ENCODE measurements at regions not wholly inside any gene's neighbourhood (a gene's known extent, or its start where the extent isn't known, plus 50 kb on each side); places are given as distances from the start of the nearest gene placed in this dataset.

DNA sequence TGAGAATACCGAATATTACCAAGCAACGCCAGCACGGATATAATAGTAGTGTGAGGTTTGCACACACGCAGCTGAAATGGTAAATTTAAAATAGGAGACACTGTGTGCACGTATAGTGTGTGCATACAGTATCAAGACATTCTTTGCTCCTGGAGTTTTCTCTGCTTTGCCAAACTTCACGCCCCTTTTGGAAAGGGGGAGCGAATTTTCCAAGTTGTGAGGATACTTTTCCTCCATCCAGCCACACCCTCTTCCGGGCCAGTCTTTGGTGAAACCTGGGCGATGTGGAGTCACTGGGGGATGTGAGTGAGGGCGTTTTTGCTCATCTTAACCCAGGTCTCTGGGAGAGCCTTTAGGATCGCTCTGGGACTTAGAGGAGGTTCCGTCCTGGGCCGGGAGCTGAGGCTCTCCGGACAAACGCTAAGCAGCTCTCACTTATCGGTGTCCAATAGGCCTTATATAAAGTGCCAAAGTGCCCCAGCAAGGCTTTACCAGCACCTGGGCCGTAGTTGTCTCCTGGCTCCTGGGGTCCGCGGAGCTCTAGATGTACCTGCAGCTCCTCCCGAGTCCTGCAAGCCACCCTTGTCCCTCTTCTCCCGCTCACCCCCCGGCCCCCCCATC is 160.0 kb upstream of the MKI67 start:
- peaks cover 53% of the 10 kb centered on the region for H3K9me3 ChIP-seq (ENCODE audit: control insufficient read depth, insufficient read depth, low read length)
- TF ChIP-seq, protein P1, sequence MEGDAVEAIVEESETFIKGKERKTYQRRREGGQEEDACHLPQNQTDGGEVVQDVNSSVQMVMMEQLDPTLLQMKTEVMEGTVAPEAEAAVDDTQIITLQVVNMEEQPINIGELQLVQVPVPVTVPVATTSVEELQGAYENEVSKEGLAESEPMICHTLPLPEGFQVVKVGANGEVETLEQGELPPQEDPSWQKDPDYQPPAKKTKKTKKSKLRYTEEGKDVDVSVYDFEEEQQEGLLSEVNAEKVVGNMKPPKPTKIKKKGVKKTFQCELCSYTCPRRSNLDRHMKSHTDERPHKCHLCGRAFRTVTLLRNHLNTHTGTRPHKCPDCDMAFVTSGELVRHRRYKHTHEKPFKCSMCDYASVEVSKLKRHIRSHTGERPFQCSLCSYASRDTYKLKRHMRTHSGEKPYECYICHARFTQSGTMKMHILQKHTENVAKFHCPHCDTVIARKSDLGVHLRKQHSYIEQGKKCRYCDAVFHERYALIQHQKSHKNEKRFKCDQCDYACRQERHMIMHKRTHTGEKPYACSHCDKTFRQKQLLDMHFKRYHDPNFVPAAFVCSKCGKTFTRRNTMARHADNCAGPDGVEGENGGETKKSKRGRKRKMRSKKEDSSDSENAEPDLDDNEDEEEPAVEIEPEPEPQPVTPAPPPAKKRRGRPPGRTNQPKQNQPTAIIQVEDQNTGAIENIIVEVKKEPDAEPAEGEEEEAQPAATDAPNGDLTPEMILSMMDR (IDR thresholded peaks at IDR 0.05; ENCODE audit: low read depth, low read length), result no peak
- POLR2A ChIA-PET, result no interaction called here
- CTCF ChIA-PET, result no interaction called here
- no peak for DNase-seq (ENCODE audit: low read depth, low spot score)
- no peak overlapping the region for H3K27ac ChIP-seq (ENCODE audit: low read depth, low read length)
- H3K27me3 ChIP-seq (ENCODE audit: control insufficient read depth, insufficient read depth, low read length), result no peaks in the 10 kb centered on the region
- no peak overlapping the region for H3K4me3 ChIP-seq (ENCODE audit: low read depth, low read length)

DNA sequence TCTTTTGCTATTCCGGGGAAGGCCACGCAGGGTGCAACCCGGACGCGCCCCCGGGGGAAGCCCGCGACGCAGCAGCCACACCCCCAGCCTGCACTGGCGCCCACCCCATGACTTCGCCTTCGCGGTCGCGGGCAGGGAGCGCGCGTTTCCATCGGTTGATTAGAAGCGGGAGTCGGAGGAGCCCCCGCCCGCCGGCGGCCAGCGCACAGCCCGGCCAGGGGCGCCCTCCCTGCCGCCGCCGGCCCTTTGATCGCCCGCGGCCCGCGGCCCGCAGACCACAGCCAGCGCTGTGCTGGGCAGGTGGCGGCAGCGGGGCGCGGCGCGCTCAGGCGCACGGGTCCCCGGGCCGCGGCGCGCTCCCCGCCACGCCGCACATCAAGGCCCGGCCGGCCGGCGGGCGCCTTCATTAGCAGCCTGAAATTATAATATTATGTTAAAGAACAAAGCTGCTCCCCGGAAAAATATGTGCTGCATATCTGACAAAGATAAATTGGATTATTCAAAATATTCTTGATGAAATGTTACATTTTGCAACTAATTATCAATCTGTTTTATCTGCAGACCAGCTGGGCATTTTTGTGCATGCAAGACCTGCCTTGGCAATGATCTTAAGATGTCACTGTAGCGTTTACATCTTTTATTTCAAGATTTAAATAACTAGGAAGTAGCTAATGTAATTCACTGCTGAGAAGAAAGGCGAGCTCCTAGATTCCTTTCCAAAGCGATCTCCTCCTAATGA is 160.7 kb upstream of the MKI67 start:
- H3K27me3 ChIP-seq (ENCODE audit: control insufficient read depth, insufficient read depth, low read length), result no peaks in the 10 kb centered on the region
- H3K27ac ChIP-seq (ENCODE audit: low read depth, low read length), result no peak overlapping the region
- POLR2A ChIA-PET, result no interaction called here
- CTCF ChIA-PET, result no interaction called here
- no peak for DNase-seq (ENCODE audit: low read depth, low spot score)
- no peak overlapping the region for H3K4me3 ChIP-seq (ENCODE audit: low read depth, low read length)
- TF ChIP-seq, protein P1 (IDR thresholded peaks at IDR 0.05; ENCODE audit: low read depth, low read length), result no peak
- peaks cover 52% of the 10 kb centered on the region for H3K9me3 ChIP-seq (ENCODE audit: control insufficient read depth, insufficient read depth, low read length)

- H3K4me3 ChIP-seq (ENCODE audit: low read depth, low read length), result no peak overlapping the region
- peaks cover 57% of the 10 kb centered on the region for H3K9me3 ChIP-seq (ENCODE audit: control insufficient read depth, insufficient read depth, low read length)
- ChIA-PET CTCF (no interaction called here), POLR2A (no interaction called here)
- H3K27me3 ChIP-seq (ENCODE audit: control insufficient read depth, insufficient read depth, low read length), result no peaks in the 10 kb centered on the region
- H3K27ac ChIP-seq (ENCODE audit: low read depth, low read length), result no peak overlapping the region
- TF ChIP-seq, protein P1 (IDR thresholded peaks at IDR 0.05; ENCODE audit: low read depth, low read length), result no peak
- DNase-seq (ENCODE audit: low read depth, low spot score), result no peak
Measured at GRCh38 chr10:128287921-128288320, 161.7 kb upstream of the MKI67 start.

DNA sequence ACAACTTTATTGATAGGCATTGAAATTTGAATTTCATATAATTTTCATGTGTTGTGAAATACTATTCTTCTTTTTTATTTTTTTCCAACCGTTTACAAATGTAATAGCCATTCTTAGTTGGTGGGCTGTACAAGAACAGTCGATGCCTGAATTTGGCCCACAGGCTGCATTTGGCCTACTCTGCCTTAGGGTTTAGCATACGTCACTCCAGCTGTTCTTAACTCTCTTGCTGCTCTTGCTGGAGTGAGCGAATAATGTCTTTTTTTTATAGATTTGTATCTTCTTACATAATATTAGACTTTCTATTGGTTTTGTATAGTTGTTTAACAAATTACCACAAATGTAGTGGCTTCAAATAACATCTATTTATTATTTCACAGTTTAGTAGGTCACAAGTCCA is 163.4 kb upstream of the MKI67 start:
- DNase-seq (ENCODE audit: low read depth, low spot score), result no peak
- ChIA-PET POLR2A (no interaction called here), CTCF (no interaction called here)
- Histone ChIP-seq H3K27ac (ENCODE audit: low read depth, low read length) (no peak overlapping the region), H3K4me3 (ENCODE audit: low read depth, low read length) (no peak overlapping the region), H3K27me3 (ENCODE audit: control insufficient read depth, insufficient read depth, low read length) (no peaks in the 10 kb centered on the region), H3K9me3 (ENCODE audit: control insufficient read depth, insufficient read depth, low read length) (peaks cover 51% of the 10 kb centered on the region)
- TF ChIP-seq, protein P1 (IDR thresholded peaks at IDR 0.05; ENCODE audit: low read depth, low read length), result no peak

DNA sequence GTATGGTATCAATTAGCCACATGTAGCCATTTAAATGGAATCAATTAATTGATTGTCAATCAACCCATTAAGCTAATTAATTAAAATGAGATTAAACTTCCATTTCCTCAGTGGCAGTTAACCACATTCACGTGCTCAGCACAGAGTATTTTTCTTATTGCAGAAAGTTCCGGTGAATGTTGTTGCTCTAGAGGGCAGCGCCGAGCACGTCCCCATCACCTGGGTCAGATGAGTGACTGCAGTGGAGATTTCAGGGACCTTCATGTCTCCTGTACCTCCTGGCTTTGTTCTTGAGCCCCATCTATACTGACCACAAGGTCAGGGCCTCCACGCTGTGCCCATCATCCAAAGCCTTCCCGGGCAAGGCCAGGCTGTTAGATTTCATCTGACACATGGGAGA is 168.8 kb upstream of the MKI67 start:
- TF ChIP-seq, protein P1 (IDR thresholded peaks at IDR 0.05; ENCODE audit: low read depth, low read length), result no peak
- DNase-seq (ENCODE audit: low read depth, low spot score), result no peak
- Histone ChIP-seq H3K4me3 (ENCODE audit: low read depth, low read length) (no peak overlapping the region), H3K27ac (ENCODE audit: low read depth, low read length) (no peak overlapping the region), H3K9me3 (ENCODE audit: control insufficient read depth, insufficient read depth, low read length) (peaks cover 58% of the 10 kb centered on the region), H3K27me3 (ENCODE audit: control insufficient read depth, insufficient read depth, low read length) (no peaks in the 10 kb centered on the region)
- POLR2A ChIA-PET, result no interaction called here
- CTCF ChIA-PET, result no interaction called here
